ENCODE measurements at regions not wholly inside any gene's neighbourhood (a gene's known extent, or its start where the extent isn't known, plus 50 kb on each side); places are given as distances from the start of the nearest gene placed in this dataset.

DNA sequence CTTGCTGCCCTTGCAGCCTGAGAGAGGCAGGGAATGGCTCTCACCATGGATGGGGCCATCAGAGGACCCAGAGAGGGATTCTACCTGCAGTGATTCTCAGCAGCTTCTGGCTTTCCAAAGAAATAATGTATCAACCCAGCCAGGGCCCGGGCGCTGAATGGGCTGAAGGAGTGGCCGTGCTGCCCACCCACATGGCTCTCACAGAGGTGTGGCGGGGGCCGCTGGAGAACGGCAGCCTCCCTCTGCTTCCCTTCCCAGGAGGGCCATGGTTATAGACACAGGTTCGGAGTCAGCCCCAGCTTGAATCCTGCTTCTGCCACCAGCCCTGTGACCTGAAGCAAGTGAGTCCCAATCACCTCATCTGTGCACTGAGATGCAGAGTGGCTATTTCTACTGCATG is 82.7 kb downstream of the THAP12 start:
- DNase-seq (ENCODE audit: low read depth in 2 of 2): no peak

DNA sequence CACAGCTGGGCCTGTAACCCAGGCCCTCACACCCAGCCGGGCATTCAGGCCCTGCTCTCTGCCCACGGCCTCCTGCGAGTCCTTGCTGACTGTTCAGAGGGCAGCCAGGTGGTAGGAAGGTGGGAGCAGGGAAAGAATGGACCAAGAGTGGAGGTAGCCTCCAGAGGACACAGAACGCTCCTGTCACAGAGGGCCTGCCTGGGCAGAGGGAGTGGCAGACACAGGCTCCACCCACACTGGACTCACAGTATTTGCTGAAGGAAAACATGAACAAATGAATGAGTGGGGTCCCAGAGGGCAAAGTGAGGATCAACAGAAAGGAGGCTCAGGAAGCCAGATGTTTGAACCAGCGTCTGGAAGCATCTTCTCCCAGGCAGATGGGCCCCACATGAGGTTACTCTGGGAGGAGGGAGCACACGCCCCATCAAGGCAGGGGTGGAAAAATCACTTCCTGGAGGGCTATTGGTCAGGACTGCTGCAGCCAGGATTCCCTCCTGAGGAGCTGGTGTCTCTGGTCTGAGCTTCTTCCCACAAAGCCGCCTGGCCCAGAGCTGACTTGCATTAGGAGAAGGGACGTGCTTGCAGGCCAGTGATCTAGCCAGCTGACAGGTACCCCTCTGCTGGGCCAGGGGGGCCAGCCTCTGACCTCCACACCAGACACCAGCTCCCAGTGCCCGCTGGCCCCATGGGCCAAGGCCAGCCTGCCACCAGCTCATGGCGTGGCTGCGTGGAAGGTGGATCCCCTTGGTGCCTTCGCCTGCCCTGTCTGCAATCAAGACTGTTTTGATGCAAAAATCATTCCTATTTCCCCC is 84.0 kb downstream of the THAP12 start:
- no peak for DNase-seq (ENCODE audit: low read depth in 2 of 2)

DNA sequence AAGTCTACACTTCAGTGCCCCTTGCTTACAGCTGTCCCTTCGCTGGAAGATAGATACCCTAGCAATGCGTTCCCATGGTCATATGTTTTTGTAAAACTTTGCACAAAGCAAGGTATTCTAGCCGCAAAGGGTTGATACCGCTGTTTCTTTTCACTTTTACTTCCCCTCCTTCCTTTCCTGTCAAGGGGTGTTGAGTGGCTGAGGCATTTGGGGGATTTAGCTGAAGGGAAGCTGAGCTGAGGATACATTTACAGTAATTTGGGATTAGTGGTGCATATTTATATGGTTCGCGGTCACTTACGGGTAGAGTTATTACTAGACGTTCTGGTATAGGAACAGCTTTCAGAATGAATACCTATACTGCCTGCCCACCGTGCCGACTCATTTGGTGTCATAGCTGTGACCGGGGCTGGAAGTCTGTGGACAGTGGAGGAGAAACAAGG is 86.9 kb upstream of the WNT11 start:
- no peak for DNase-seq (ENCODE audit: low read depth in 2 of 2)

DNA sequence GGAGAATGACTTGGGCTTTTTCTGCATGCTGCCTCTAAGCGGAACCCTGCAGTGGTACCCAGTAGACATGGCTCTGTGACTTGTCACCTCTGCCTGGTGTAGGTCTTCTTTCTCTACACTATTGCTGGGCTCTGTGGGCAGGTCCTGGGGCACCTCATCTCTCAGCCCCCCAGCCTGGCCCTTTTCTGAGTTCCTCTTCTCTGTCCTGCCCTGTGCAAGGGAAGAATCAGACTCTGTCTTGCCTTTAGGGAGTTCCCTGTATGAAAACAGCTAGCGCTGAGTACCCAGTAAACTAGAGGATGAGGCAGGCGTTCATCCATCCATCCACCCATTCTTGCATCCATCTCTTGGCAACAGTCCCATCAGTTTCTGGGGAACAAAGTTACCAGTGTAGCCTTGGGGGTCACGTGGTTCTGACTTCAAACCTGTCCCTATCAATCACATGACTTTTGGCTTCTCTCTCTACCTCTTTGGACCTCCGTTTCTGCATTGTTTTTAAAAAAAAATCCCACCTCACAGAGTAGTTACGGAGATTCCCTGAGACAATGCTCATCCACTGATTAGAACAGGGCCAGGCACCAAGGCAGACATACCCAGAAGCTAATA is 86.4 kb upstream of the WNT11 start:
- no peak for DNase-seq (ENCODE audit: low read depth in 2 of 2)

DNA sequence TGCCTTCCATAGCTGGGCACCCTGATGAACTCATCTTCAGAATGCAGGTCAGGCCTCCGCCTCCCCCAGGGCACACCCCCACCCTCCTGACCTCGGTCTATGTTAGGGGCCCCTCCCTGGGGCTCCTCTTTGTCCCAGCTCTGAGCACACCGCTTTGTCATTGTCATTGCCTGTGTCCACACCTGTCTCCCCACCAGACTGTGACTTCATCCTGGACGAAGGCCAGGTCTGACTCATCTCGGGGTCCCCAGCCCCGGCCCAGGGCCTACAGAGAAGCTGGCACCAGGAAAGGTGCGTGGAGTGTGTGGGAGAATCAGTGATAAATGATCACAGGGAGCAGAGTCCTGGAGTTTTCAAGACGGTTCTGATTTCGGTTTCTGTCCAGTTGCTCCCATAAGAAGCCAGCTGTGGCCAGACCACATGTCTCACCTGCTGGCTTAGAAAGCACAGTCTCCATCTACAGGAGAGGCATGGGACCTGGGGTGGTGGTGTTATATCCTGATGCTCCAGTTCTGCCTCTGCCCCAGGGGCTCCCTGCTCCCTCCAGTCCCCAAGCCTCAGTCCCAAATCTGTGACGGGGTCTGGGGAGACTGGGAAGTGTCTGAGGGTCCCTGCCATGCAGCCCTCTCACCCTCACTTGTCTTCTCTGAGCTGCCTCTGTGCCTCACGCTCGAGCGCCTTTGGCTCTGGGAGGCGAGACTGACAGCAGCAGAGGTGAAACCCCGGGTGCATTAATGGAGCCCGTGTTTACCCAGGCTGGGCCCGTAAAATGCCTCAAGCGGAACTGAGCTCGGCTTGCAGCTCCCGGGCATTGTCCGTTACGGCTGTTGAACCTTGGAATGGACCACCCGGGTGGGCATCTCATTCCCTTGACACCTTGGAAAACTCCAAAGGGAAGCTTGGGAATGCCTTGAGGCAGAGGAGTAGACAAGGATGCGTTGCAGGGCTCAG is 85.5 kb upstream of the WNT11 start:
- DNase-seq (ENCODE audit: low read depth in 2 of 2): no peak

DNA sequence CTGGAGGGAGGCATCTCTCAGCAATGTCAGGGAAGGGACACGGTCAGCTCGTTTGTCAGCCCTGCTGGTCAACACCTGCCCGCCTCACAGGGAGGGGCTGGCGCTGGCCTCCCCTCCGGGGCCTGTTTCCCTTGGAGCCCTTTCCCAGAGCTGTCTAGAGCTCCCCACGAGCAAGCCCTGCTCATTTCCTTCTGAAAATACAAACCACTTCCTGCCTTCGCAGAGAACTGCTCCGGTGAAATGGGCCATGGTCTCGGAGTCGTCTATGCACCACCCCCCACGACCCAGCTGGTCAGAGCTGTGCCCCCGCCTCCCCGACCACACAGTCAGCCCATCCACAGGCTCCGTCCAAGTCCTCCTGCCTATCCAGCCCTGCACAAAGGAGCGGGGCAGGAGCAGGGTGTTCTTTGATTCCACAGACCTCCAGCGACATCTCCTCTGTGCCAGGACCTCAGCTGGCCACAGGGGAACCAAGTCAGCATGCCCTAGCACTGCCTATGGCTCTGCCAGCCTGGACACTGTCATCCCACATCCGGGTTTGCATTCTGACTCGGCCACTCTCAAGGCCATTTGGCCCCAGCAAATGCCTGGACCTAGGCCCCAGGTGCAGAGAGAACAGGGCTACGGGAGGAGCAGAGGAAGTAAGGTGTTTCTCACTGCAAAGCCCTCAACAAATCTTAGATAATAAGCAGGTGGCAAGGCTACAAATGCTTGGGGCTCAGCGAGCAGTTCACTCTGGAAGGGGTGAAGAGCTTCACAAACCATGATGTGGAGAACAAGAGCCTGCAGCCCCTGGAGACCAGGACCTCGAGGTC is 82.1 kb upstream of the WNT11 start:
- DNase-seq (ENCODE audit: low read depth in 2 of 2): no peak

DNA sequence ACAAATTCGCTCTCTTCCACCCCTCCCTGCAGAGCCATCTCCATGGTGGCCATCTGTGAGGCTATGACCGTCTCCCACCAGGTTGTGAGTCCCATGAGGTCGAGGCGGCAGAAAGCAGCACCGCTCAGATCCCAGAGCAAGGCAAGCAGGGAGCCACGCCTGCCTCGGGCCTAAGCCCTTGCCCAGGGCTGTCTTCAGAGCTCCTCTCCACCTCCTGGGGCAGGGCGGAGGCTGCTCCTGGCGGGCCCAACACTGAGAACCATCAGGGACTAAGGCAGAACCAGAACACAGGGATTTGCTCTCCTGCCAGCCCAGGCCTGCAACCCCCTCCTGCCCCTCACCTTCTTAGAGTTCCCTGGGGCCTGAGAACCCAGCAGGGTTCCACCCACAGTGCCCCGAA is 80.9 kb upstream of the WNT11 start:
- DNase-seq (ENCODE audit: low read depth in 2 of 2): no peak

DNA sequence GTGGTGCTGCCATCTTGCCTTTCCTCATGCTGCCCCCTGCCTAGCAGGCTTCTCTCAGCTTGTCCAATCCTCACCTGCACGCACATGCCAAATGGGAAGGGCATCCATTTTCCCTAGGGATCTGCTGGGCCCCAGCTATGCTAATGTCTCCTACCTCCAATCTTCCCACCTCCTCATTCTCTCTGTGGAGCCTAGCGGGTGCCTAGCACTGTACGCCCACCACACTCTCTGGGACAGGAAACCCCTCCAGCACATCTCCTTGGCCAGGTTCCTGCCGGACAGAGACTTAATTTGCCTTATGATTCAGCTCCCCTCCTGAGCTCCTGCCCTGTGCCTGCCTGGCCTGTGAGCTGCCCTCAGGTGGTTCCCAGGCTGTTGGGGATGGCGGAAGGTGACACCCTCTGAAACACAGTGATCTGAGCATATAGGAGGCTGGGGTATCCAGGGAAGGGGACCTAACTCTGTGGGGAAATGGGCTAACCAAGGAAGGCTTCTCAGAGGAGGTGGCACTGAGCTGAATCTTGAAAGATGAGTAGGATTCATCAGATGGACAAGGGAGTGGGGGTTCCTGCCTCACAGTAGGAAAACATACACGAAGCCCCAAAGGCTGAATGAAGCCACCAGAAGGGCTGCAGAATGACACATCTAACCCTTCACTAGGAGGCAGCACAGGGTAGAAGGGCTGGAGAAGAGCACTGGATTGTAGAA is 79.2 kb upstream of the WNT11 start:
- no peak for DNase-seq (ENCODE audit: low read depth in 2 of 2)

DNA sequence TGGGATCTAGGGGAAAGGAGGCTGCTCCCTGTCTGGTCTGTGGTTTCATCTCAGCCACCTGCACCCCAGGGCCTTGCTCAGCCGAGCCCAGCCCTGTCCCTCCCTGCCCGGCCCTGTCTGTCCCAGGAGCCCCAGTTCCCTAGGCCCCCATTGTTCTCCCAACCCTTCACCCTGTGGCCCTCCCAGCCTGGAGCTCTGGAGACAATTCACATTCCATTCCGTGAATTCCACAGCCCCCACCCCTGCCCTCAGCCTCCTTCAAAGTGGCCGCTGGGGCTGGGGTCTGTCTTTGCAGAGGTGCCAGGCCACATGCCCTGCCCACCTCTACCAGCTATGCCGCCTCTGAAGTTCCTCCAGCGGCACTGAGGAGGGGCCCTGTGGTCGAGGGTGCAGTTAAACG is 77.9 kb upstream of the WNT11 start:
- DNase-seq (ENCODE audit: low read depth in 2 of 2): no peak

DNA sequence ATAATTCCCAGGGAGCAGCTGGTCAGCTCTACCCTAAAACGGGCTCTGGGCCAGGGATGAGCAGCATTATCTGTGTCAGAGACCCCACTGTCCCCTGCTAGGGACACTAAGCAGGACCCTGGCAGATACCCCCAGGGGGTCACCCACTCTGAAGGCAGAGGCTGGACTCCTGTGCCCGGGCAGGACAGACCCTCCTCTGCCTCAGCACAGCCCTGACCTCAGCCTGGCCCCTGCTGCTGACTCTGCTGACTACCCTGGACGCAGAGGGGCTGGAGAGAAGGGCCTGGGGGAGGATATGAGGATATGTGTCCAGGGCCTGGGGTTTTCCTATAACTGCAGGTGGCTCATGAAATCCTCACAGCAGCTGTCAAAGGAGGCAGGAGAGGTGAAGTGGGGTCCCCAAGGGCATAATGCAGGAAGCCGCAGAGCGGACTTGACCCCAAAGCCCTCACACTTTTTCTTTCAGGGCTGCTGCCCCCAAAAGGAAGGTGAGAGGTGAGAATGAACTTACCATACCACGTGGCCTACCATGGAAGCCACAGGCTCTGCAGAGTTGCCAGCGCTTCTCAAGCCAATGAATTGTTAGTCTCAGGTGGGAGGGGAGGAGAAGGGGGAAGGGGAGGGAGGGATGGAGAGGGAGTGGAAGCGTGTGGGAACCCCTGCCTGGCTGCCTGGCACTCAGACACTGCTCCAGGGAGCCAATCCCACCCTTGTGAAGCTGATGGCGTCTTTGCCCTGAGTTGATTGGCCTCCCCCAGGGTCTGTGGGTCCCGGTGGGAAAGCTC is 76.7 kb upstream of the WNT11 start:
- DNase-seq (ENCODE audit: low read depth in 2 of 2): no peak

DNA sequence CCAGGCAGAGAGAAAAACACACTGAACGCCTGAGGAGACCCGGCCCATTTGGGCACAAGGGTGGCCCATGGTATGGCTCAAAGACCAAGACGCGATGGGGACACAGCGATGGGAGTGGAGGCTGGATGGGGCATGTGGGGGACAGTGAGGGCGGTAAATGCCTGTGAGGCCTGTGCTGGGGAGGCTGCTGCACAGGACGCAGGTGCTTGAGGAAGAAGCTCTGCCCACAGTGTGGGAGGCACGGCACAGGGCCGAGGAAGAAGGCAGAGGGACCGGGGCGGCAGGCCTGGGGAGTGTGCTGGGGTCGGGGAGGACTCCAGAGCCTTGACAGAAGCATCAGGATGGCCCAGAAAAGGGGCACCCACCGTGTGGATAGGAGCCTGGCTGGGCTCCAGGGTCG is 75.9 kb upstream of the WNT11 start:
- DNase-seq (ENCODE audit: low read depth in 2 of 2): no peak

DNA sequence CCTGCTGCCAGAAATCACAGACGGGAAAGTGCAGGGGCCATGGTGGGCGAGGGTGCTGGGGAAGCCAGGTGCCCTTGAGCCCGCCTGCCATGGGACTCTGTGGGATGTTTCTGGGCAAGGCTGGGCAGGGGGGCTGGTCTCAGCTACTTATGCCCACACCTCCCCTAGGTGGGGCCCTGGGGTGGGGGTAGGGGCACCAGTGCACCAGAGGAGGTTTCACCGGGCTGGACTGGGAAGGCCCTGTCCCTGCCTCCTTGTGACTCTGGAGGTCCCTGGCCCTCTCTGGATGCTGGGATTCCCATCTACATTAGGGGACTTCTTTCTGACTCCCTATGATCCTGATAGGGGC is 75.2 kb upstream of the WNT11 start:
- no peak for DNase-seq (ENCODE audit: low read depth in 2 of 2)

DNA sequence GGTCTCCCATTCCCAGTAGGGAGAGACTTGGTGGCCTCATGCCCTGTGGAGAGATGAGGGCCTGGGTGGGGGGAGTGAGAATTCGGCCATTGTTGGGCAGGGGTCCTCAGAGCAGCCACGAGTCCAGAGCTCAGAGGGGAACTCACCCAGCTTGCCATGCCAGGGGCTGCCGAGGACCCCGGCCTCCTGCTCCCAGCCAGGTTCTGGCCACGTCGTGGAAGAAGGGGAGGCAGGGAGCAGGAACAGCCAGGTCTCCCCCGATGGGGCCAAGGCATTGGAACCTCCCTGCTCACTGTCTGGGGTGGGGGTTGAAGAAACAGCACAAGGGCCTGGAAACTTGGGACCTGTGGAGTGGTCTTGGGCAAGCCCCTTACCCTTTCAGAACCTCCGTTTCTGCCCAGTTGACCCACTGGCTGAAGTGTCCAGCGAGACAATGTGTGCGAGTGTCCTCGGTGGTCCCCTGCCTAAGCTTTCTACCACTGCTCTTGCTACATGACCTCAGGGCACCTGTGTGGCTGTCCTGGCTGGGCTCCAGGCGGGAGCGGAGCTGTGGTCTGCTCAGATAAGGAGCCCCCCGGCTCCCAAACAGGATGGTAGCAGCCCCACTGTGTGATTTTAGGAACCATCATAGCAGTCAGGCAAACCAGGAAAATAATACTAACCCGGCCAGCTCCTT is 74.7 kb upstream of the WNT11 start:
- no peak for DNase-seq (ENCODE audit: low read depth in 2 of 2)

DNA sequence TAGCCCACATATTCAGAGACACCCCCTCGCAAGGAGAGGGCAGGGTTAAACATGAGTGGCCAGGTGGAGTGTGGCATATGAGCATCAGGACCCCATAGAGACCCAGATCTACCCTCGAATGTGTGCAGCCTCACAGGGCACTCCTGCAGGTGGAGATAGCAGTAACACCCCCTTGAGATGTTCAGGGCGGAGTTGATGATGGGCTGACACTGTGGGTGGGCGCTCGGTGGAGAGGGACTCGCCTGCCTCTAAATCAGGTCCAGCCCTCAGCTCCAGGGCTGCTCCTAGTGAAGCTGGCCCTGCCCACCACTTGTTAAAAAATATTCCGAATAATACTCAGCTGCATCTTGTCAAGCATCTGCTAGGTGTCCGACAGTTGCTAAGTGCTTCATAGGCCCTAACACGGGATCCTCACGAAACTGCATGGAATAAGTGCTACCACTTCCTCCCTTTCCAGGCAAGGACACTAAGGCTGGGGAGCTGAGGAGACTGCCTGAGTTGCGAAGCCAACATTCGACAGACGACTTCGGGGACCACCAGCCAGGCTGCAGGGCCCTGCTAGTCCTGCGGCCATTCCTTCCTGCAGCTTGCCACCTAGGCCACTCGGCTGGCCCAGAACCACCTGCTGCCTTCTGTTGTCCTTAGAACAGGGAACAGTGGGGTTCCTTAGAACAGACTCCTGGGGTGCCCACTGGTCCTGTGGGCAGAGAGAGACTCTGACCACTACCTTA is 74.0 kb upstream of the WNT11 start:
- no peak for DNase-seq (ENCODE audit: low read depth in 2 of 2)

DNA sequence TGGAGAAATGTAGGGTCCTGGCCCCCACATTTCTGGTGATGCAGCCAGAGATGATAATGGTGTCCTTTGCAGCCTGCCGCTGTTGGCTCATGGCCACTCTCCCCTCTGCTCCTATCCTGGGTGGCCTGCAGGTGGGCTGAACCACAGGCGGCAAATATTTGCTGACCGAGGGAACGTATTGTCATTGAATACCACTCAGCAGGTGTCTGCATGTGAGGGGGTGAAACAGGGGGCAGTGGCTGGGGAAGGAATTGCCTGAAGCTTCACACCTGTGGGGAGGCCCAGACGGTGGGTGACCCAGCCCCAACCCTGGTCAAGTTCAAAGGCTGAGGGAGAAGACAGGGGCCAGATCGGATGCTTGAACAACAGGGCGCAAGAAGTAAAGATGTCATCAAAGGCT is 73.3 kb upstream of the WNT11 start:
- DNase-seq (ENCODE audit: low read depth in 2 of 2): no peak

DNA sequence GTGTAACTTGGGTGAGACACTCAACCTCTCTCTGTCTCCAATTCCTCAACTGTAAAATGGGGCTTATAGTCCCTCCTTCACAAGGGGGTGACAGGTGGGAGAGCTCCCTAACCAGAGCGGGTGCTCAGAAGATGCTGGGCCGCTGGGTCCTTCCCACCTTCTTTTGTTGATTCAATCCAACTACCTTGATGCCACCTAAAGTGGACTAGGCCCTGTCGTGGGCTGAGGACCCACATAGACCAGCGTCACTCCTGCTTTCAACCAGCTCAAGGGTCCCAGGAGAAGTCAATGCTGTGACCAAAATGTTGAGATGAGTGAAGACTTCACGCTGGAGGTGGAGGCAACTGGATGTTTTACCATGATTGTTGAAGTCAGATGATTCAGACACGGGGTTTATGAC is 72.7 kb upstream of the WNT11 start:
- DNase-seq (ENCODE audit: low read depth in 2 of 2): no peak

DNA sequence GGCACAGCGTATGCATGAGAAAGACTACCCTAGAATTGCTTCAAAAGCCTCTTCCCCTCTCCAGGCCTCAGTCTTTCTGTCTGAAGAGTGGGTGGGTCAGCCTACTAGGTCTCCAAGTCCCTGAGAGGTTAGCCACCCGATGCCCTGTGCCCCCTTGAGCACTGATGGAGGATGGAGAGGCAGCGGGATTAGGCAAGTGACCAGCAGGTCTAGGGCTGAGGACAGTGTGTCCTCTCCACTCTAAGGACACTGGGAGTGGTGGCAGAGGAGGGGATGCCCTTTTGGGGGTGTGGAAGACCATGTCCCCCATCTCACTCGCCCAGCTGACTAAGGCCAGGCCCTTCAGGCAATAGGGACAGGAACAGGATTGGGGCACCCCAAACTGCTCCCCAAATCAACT is 72.2 kb upstream of the WNT11 start:
- DNase-seq (ENCODE audit: low read depth in 2 of 2): no peak

DNA sequence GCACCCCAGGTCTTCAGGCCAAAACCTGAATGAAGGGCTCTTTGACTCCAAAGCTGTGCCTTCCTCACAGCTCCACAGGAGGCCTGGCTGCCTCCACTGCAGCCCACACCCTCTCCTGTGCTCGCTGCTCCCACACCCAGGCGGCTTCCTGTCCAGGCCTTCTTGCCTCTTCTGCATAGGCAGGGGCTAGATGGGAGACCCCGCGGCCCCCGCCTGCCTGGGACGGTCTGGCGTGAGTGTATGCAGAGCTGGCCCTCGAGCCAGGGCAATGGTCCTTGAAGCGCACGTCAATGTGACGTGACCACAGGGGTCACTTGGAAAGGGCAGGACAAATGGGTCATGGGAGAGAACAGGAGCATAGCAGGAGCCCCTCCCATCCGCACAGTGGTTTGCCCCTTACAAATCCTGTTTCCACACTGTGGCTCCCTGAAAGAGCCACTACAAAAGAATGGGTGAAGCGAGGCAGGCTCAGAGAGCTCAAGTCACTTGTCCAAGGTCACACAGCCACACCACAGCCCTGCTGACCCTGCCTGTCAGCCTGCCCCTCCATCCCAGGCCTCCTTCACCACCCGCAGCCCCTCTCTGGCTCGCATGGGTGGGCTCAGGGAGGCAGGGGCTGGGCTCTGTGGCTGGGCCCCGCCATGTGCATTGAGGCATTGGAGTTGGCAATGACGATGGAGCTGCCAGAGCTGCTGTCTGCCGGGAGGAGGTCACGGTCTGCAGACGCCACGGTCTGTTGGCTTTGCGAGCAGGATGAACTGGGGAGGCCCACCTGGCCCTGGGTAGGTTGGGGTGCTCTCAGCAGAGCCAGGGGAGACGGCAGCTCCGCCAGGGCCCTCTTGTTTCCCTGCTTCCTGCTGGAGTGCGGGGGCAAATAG is 71.2 kb upstream of the WNT11 start:
- DNase-seq (ENCODE audit: low read depth in 2 of 2): no peak

Data from fibroblast of skin of left quadriceps (primary cell).